ENCODE measurements at regions not wholly inside any gene's neighbourhood (a gene's known extent, or its start where the extent isn't known, plus 50 kb on each side); places are given as distances from the start of the nearest gene placed in this dataset.

- TF ChIP-seq CTCF (conservative IDR thresholded peaks at IDR 0.05 in 1 of 2, IDR thresholded peaks at IDR 0.05 in 1 of 2; ENCODE audit: extremely low read depth in 1 of 2, insufficient read depth in 1 of 2, low read depth in 1 of 2, low read length in 2 of 2) = no peak
- no peak for TF ChIP-seq EZH2 (IDR thresholded peaks at IDR 0.05; ENCODE audit: borderline replicate concordance, low read length)
These were observed 299.2 kb upstream of the NR5A2 start for GRCh38 chr1:199728345-199728744.
